LNCAP (cell line): ENCODE measurements at regions not wholly inside any gene's neighbourhood (a gene's known extent, or its start where the extent isn't known, plus 50 kb on each side); places are given as distances from the start of the nearest gene placed in this dataset.

Experiments
- CTCF ChIP-seq: fragments of 450-650 bp; IDR thresholded peaks from 2 replicates; pipeline ENCODE4 v1.5.1; 2017; ENCODE audit warnings: mild to moderate bottlenecking

DNA sequence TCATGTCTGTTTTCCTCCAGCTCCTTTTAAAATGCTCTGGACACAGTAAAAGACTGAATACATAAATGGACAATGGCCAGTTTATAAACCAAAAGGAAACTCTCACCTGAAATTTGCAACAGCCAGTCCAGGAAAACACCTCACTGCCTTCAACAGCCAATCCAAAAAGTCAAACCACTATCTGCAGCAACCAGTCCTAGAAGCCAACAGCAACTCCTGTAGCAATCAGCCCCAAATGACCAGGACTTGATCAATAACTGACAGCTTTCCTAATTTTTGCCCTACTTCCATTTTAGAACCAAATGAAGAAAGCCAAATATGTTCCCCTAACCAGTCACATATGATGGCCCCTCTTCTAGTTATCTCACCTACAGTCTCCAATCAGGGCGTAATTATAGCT, 309.5 kb upstream of the CPXCR1 start:
- no peak for TF ChIP-seq CTCF

DNA sequence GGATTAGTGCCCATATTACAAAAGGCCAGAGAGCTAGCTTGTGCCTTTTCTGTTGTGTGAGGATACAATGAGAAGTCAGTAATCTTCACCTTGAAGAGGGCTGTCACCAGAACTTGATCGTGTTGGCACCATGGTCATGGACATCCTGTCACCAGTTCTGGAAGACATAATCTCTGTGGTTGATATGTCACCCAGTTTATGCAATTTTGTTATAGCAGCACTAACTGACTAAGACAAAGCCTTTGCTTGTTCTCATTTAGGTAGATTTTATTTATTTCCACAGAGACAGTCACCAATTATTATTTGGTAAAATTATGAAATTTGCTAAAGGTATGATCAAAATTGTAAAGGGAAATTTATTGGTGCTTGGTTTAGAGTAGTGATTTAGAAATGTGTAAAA, 308.8 kb upstream of the CPXCR1 start:
- TF ChIP-seq CTCF = no peak

- TF ChIP-seq CTCF = no peak
Measured at GRCh38 chrX:88439935-88440334, 307.1 kb upstream of the CPXCR1 start.
